SK-N-SH (cell line): ENCODE measurements at regions not wholly inside any gene's neighbourhood (a gene's known extent, or its start where the extent isn't known, plus 50 kb on each side); places are given as distances from the start of the nearest gene placed in this dataset.
A peak's percentile ranks its signal among the peaks of the same experiment; 100 is the strongest.

Experiments
- CTCF ChIA-PET: fragments of 300-600, 350-600 bp; formaldehyde crosslinking; extraction: SDS; loops from one replicate; lab custom pipeline; 2021; lab: Yijun Ruan, JAX
- POLR2A ChIA-PET: fragments of 350-600 bp; sonication (Branson Sonifier 250); formaldehyde crosslinking; extraction: SDS; loops from one replicate; lab custom pipeline; 2020; ENCODE audit warnings: antibody characterized with exemption, inconsistent platforms; lab: Yijun Ruan, JAX
- DNase-seq: peaks from one replicate; pipeline ENCODE4 v3.0.0; 2012
- H2AFZ ChIP-seq: fragments of 200-600 bp; sonication (generic); 2 replicates; pipeline ENCODE4 v1.8.1; 2016; ENCODE audit warnings: antibody characterized with exemption, mild to moderate bottlenecking, low read depth
- H3F3A ChIP-seq: fragments of 200-600 bp; sonication (generic); replicated peaks from 2 replicates; pipeline ENCODE3; 2016; ENCODE audit warnings: antibody characterized with exemption, mild to moderate bottlenecking; ENCODE audit not compliant: insufficient read depth
- H3K27ac ChIP-seq, 2 experiments: fragments of 200-500 bp in 1 of 2; fragments of 200-600 bp in 1 of 2; sonication (Bioruptor generic) in 1 of 2; sonication (generic), shearing (Covaris generic) in 1 of 2; 2 replicates each; pipeline versions ENCODE4 v1.5.1 to v1.6.1; 2014 to 2016; ENCODE audit warnings: low read depth in 2 of 2, inconsistent platforms in 1 of 2, low read length in 1 of 2, mild to moderate bottlenecking in 1 of 2, mixed read lengths in 1 of 2
- H3K27me3 ChIP-seq: fragments of 200-600 bp; sonication (generic), shearing (Covaris generic); 2 replicates; pipeline ENCODE4 v1.6.1; 2016; ENCODE audit warnings: mixed run types; ENCODE audit not compliant: insufficient read depth
- H3K36me3 ChIP-seq, 2 experiments: fragments of 200-500 bp in 1 of 2; fragments of 200-600 bp in 1 of 2; sonication (Bioruptor generic) in 1 of 2; sonication (generic) in 1 of 2; replicated peaks in 1 of 2; 2 replicates each; pipeline versions ENCODE3 to v1.5.1; 2014 to 2016; ENCODE audit warnings: low read length in 1 of 2, mild to moderate bottlenecking in 1 of 2; ENCODE audit not compliant: insufficient read depth in 2 of 2, control insufficient read depth in 1 of 2
- H3K4me1 ChIP-seq, 2 experiments: fragments of 200-500 bp in 1 of 2; fragments of 200-600 bp in 1 of 2; sonication (Bioruptor generic) in 1 of 2; sonication (generic), shearing (Covaris generic) in 1 of 2; 2 replicates each; pipeline versions ENCODE4 v1.5.1 to v1.6.1; 2014 to 2016; ENCODE audit warnings: low read depth in 1 of 2, low read length in 1 of 2, mixed run types in 1 of 2; ENCODE audit not compliant: insufficient read depth in 2 of 2, control insufficient read depth in 1 of 2
- H3K4me2 ChIP-seq: fragments of 200-600 bp; sonication (generic), shearing (Covaris generic); 2 replicates; pipeline ENCODE4 v1.6.1; 2017; ENCODE audit warnings: mixed run types
- H3K4me3 ChIP-seq, 2 experiments: fragments of 200-500 bp in 1 of 2; fragments of 200-600 bp in 1 of 2; sonication (Bioruptor generic) in 1 of 2; sonication (generic), shearing (Covaris generic) in 1 of 2; 2 replicates each; pipeline versions ENCODE4 v1.5.1 to v1.8.1; 2014 to 2016; ENCODE audit warnings: low read depth in 2 of 2, inconsistent platforms in 1 of 2, low read length in 1 of 2, mild to moderate bottlenecking in 1 of 2, mixed read lengths in 1 of 2, moderate library complexity in 1 of 2
- H3K79me2 ChIP-seq: fragments of 200-600 bp; sonication (generic); 2 replicates; pipeline ENCODE4 v1.8.1; 2017; ENCODE audit warnings: mild to moderate bottlenecking; ENCODE audit not compliant: insufficient read depth
- H3K9ac ChIP-seq: fragments of 200-600 bp; sonication (generic); 2 replicates; pipeline ENCODE4 v1.6.1; 2017; ENCODE audit warnings: mixed run types
- H3K9me2 ChIP-seq: fragments of 200-600 bp; sonication (generic); 2 replicates; pipeline ENCODE4 v1.6.1; 2017; ENCODE audit warnings: mixed run types
- H3K9me3 ChIP-seq: fragments of 200-600 bp; sonication (generic); 2 replicates; pipeline ENCODE4 v1.6.1; 2017; ENCODE audit warnings: mixed run types, mild to moderate bottlenecking, moderate library complexity
- H4K20me1 ChIP-seq: fragments of 200-600 bp; sonication (generic); 2 replicates; pipeline ENCODE4 v1.6.1; 2017; ENCODE audit warnings: mild to moderate bottlenecking, mixed run types; ENCODE audit not compliant: insufficient read depth
- EP300 ChIP-seq, 2 experiments: IDR thresholded peaks; 2 replicates each; pipeline versions ENCODE4 v1.4.0 to v1.6.1; 2012; ENCODE audit warnings: borderline replicate concordance in 1 of 2, low read depth in 1 of 2, low read length in 1 of 2
- FOSL2 ChIP-seq: IDR thresholded peaks from 2 replicates; pipeline ENCODE4 v1.4.0; 2012; ENCODE audit warnings: low read depth, mild to moderate bottlenecking, moderate library complexity, borderline replicate concordance
- FOXJ3 ChIP-seq: sonication (generic); formaldehyde crosslinking; IDR thresholded peaks from 2 replicates; pipeline ENCODE4 v1.5.1; 2020; ENCODE audit warnings: mild to moderate bottlenecking, missing genetic modification reagents
- FOXM1 ChIP-seq: IDR thresholded peaks from 2 replicates; pipeline ENCODE4 v1.4.0; 2012; ENCODE audit warnings: low read depth, mild to moderate bottlenecking
- GABPA ChIP-seq: IDR thresholded peaks from 2 replicates; pipeline ENCODE4 v1.4.0; 2012; ENCODE audit warnings: low read depth, mild to moderate bottlenecking
- JUND ChIP-seq: IDR thresholded peaks from 2 replicates; pipeline ENCODE4 v1.4.0; 2012
- MAX ChIP-seq: IDR thresholded peaks from 2 replicates; pipeline ENCODE4 v1.4.0; 2012; ENCODE audit warnings: low read depth
- MXI1 ChIP-seq: IDR thresholded peaks from 2 replicates; pipeline ENCODE4 v1.6.1; 2012; ENCODE audit warnings: mild to moderate bottlenecking, low read depth, low read length, improper control_type of control experiment
- NFIC ChIP-seq: IDR thresholded peaks from 2 replicates; pipeline ENCODE4 v1.4.0; 2012; ENCODE audit warnings: borderline replicate concordance
- NRF1 ChIP-seq: IDR thresholded peaks from 2 replicates; pipeline ENCODE4 v1.6.1; 2012; ENCODE audit warnings: low read depth, mild to moderate bottlenecking, low read length
- PBX3 ChIP-seq: IDR thresholded peaks from 2 replicates; pipeline ENCODE4; 2012
- RCOR1 ChIP-seq: fragments of 150-350 bp; IDR thresholded peaks from 2 replicates; pipeline ENCODE4 v1.6.1; 2017; ENCODE audit warnings: antibody characterized with exemption, low read length
- RFX5 ChIP-seq: IDR thresholded peaks from 2 replicates; pipeline ENCODE4 v1.6.1; 2012; ENCODE audit warnings: mild to moderate bottlenecking, improper control_type of control experiment, low read length
- TCF12 ChIP-seq: IDR thresholded peaks from 2 replicates; pipeline ENCODE4 v1.4.0; 2012
- WGBS: methylation state at CpG from one replicate; pipeline ENCODE4 v1.1.6; 2017; ENCODE audit warnings: low lambda C conversion rate; 5-methylcytosine and 5-hydroxymethylcytosine counted together
- TF ChIP-seq, protein P1 (sequence below): fragments of 200-600 bp; sonication (generic); IDR thresholded peaks from 2 replicates; pipeline ENCODE4 v1.6.1; 2017; ENCODE audit warnings: antibody characterized with exemption, mild to moderate bottlenecking, moderate library complexity
- TF ChIP-seq, protein P2 (sequence below): IDR thresholded peaks from 2 replicates; pipeline ENCODE4 v1.4.0; 2012; ENCODE audit warnings: low read depth, borderline replicate concordance

DNA sequence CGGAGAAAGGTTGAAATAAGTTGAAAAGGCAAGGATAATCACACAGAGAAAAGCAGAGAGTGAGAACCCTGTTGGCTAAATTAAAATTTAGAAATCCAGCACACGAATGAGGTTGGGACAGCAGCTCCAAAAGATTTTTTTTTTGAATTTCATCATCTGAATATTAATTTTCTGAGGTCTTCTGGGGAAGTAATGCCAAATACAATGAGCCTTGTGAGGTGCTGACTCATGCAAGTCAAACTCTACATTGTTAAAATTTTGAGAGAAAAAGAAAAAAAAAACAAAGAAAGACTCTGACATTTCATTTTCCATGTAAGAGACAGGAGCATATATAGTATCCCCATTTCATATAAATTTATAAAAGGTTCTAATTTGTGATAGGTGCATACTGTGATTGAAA, 614.2 kb upstream of the CDH2 start (continued):
- TF ChIP-seq NRF1: no peak

DNA sequence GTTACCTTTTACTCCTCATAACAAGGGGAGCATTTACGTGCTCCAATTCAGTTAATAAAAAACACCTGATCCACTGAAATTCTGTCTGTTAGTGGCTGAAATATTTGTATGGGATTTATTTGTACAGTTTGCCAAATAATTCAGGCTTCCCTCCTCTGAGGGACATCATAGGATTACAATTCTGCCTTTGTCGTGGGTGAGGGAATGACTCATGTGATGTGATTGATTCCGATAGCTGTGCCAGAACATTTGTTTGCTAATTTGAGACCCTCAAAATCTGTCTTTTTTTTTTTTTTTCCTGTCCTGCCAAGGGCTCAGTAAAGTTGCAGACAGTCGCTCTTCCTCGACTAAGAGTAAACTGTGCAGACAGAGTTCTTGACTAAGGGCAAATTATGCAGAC, 612.6 kb upstream of the CDH2 start:
- CTCF ChIA-PET: interaction anchor here (0.6 kb wide), 1 partner anchor 303 kb away, joined by 3 read pairs; no protein-coding TSS in a partner anchor
- TF ChIP-seq FOXM1: no peak
- peak; percentile 67 for TF ChIP-seq TCF12
- TF ChIP-seq, protein P1, sequence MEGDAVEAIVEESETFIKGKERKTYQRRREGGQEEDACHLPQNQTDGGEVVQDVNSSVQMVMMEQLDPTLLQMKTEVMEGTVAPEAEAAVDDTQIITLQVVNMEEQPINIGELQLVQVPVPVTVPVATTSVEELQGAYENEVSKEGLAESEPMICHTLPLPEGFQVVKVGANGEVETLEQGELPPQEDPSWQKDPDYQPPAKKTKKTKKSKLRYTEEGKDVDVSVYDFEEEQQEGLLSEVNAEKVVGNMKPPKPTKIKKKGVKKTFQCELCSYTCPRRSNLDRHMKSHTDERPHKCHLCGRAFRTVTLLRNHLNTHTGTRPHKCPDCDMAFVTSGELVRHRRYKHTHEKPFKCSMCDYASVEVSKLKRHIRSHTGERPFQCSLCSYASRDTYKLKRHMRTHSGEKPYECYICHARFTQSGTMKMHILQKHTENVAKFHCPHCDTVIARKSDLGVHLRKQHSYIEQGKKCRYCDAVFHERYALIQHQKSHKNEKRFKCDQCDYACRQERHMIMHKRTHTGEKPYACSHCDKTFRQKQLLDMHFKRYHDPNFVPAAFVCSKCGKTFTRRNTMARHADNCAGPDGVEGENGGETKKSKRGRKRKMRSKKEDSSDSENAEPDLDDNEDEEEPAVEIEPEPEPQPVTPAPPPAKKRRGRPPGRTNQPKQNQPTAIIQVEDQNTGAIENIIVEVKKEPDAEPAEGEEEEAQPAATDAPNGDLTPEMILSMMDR: no peak
- TF ChIP-seq NFIC: peak; percentile 49; the same call in 1 of the 2 replicates
- peak; percentile 50; the same call in 1 of the 2 replicates for TF ChIP-seq FOSL2
- peak; percentile 81 for TF ChIP-seq PBX3
- TF ChIP-seq EP300 (IDR thresholded peaks at IDR 0.05; ENCODE audit: borderline replicate concordance in 1 of 2, low read depth in 1 of 2, low read length in 1 of 2): peak in 1 of 2 experiments; percentile 68; a peak in 1 of 4 replicates
- no peak for TF ChIP-seq FOXJ3 (CRISPR knock-in tag)
- no peak for TF ChIP-seq NRF1
- no peak for TF ChIP-seq MAX
- TF ChIP-seq MXI1: no peak
- no peak for TF ChIP-seq GABPA
- TF ChIP-seq, protein P2, sequence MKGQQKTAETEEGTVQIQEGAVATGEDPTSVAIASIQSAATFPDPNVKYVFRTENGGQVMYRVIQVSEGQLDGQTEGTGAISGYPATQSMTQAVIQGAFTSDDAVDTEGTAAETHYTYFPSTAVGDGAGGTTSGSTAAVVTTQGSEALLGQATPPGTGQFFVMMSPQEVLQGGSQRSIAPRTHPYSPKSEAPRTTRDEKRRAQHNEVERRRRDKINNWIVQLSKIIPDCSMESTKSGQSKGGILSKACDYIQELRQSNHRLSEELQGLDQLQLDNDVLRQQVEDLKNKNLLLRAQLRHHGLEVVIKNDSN: no peak
- TF ChIP-seq RFX5: no peak
- no peak for TF ChIP-seq RCOR1
- TF ChIP-seq JUND: peak; percentile 46
- Histone ChIP-seq H3K27ac (peak overlapping the region in 1 of 2 experiments; percentile 86; a peak in 2 of 4 replicates), H3K4me2 (no peak overlapping the region), H3K4me1 (peaks cover 7 to 37% of the 10 kb centered on the region in 2 experiments; a peak in 3 of 4 replicates), H4K20me1 (no peaks in the 10 kb centered on the region), H2AFZ (no peak overlapping the region), H3F3A (peaks cover 11% of the 10 kb centered on the region), H3K79me2 (no peaks in the 10 kb centered on the region), H3K27me3 (no peaks in the 10 kb centered on the region), H3K36me3 (no peaks in the 10 kb centered on the region), H3K9me2 (no peaks in the 10 kb centered on the region), H3K9me3 (no peaks in the 10 kb centered on the region), H3K9ac (no peak overlapping the region), H3K4me3 (no peak overlapping the region)
- POLR2A ChIA-PET: no interaction called here
- 31% methylated on average over 5 of the region's 5 CpGs for WGBS
- no peak for DNase-seq
